ENCODE measurements at regions not wholly inside any gene's neighbourhood (a gene's known extent, or its start where the extent isn't known, plus 50 kb on each side); places are given as distances from the start of the nearest gene placed in this dataset.

- H4K20me1 ChIP-seq (ENCODE audit: insufficient read depth, low read length): no peaks in the 10 kb centered on the region
- Mint-ChIP-seq H3K27ac (ENCODE audit: unreplicated experiment) (no peak overlapping the region), H3K9me3 (ENCODE audit: unreplicated experiment) (no peaks in the 10 kb centered on the region), H3K4me3 (ENCODE audit: unreplicated experiment) (no peak overlapping the region), H3K36me3 (ENCODE audit: low read depth, unreplicated experiment) (no peaks in the 10 kb centered on the region), H3K27me3 (ENCODE audit: low read depth, unreplicated experiment) (no peaks in the 10 kb centered on the region), H3K4me1 (ENCODE audit: low read depth, unreplicated experiment) (peaks cover 4% of the 10 kb centered on the region)
- H3K4me2 ChIP-seq (ENCODE audit: low read length): no peak overlapping the region
- no peak for DNase-seq (ENCODE audit: low read depth)
- H3K9me3 ChIP-seq (ENCODE audit: insufficient read depth, low read depth, low read length): no peaks in the 10 kb centered on the region
- no peak for TF ChIP-seq CTCF (IDR thresholded peaks at IDR 0.05; ENCODE audit: insufficient read depth, low read depth, low read length)
- TF ChIP-seq EZH2 (IDR thresholded peaks at IDR 0.05; ENCODE audit: insufficient read depth, low read length): no peak
- H3K27me3 ChIP-seq (ENCODE audit: insufficient read depth, low read length): peaks cover 2% of the 10 kb centered on the region
- no peak overlapping the region for H2AFZ ChIP-seq (ENCODE audit: low read depth, low read length)
- no peak overlapping the region for H3K9ac ChIP-seq (ENCODE audit: low read length)
- no peak for FAIRE-seq
- H3K4me3 ChIP-seq (ENCODE audit: insufficient read depth, low read depth, low read length): no peak overlapping the region
- no peak overlapping the region for H3K27ac ChIP-seq (ENCODE audit: low read depth, low read length)
- H3K4me1 ChIP-seq (ENCODE audit: insufficient read depth, low read length): no peaks in the 10 kb centered on the region
- no peaks in the 10 kb centered on the region for H3K79me2 ChIP-seq (ENCODE audit: insufficient read depth, low read length)
- H3K36me3 ChIP-seq (ENCODE audit: insufficient read depth, low read length): no peaks in the 10 kb centered on the region
Observed at GRCh38 chr3:182601597-182601996, 191.7 kb upstream of the ATP11B start.

GRCh38 chr3:182603501-182603900 is 189.8 kb upstream of the ATP11B start:
- Histone ChIP-seq H3K36me3 (ENCODE audit: insufficient read depth, low read length) (no peaks in the 10 kb centered on the region), H3K27me3 (ENCODE audit: insufficient read depth, low read length) (peaks cover 2% of the 10 kb centered on the region), H3K4me2 (ENCODE audit: low read length) (no peak overlapping the region), H3K9me3 (ENCODE audit: insufficient read depth, low read depth, low read length) (no peaks in the 10 kb centered on the region), H3K27ac (ENCODE audit: low read depth, low read length) (no peak overlapping the region), H3K9ac (ENCODE audit: low read length) (no peak overlapping the region), H3K4me1 (ENCODE audit: insufficient read depth, low read length) (no peaks in the 10 kb centered on the region), H3K4me3 (ENCODE audit: insufficient read depth, low read depth, low read length) (no peak overlapping the region), H4K20me1 (ENCODE audit: insufficient read depth, low read length) (no peaks in the 10 kb centered on the region), H3K79me2 (ENCODE audit: insufficient read depth, low read length) (no peaks in the 10 kb centered on the region), H2AFZ (ENCODE audit: low read depth, low read length) (no peak overlapping the region)
- DNase-seq (ENCODE audit: low read depth) (no peak), FAIRE-seq (no peak)
- H3K27me3 Mint-ChIP-seq (ENCODE audit: low read depth, unreplicated experiment): no peaks in the 10 kb centered on the region
- no peaks in the 10 kb centered on the region for H3K4me1 Mint-ChIP-seq (ENCODE audit: low read depth, unreplicated experiment)
- no peak for TF ChIP-seq CTCF (IDR thresholded peaks at IDR 0.05; ENCODE audit: insufficient read depth, low read depth, low read length)
- TF ChIP-seq EZH2 (IDR thresholded peaks at IDR 0.05; ENCODE audit: insufficient read depth, low read length): no peak
- H3K9me3 Mint-ChIP-seq (ENCODE audit: unreplicated experiment): no peaks in the 10 kb centered on the region
- H3K27ac Mint-ChIP-seq (ENCODE audit: unreplicated experiment): no peak overlapping the region
- H3K36me3 Mint-ChIP-seq (ENCODE audit: low read depth, unreplicated experiment): no peaks in the 10 kb centered on the region
- H3K4me3 Mint-ChIP-seq (ENCODE audit: unreplicated experiment): no peak overlapping the region

- Mint-ChIP-seq H3K4me3 (ENCODE audit: unreplicated experiment) (no peak overlapping the region), H3K9me3 (ENCODE audit: unreplicated experiment) (no peaks in the 10 kb centered on the region), H3K4me1 (ENCODE audit: low read depth, unreplicated experiment) (peaks cover 4% of the 10 kb centered on the region), H3K27ac (ENCODE audit: unreplicated experiment) (no peak overlapping the region), H3K27me3 (ENCODE audit: low read depth, unreplicated experiment) (no peaks in the 10 kb centered on the region), H3K36me3 (ENCODE audit: low read depth, unreplicated experiment) (no peaks in the 10 kb centered on the region)
- DNase-seq (ENCODE audit: low read depth): no peak
- no peaks in the 10 kb centered on the region for H3K36me3 ChIP-seq (ENCODE audit: insufficient read depth, low read length)
- H3K27me3 ChIP-seq (ENCODE audit: insufficient read depth, low read length): peaks cover 2% of the 10 kb centered on the region
- H3K79me2 ChIP-seq (ENCODE audit: insufficient read depth, low read length): no peaks in the 10 kb centered on the region
- no peaks in the 10 kb centered on the region for H3K4me1 ChIP-seq (ENCODE audit: insufficient read depth, low read length)
- H3K9ac ChIP-seq (ENCODE audit: low read length): no peak overlapping the region
- no peaks in the 10 kb centered on the region for H4K20me1 ChIP-seq (ENCODE audit: insufficient read depth, low read length)
- H2AFZ ChIP-seq (ENCODE audit: low read depth, low read length): no peak overlapping the region
- H3K27ac ChIP-seq (ENCODE audit: low read depth, low read length): no peak overlapping the region
- no peak overlapping the region for H3K4me3 ChIP-seq (ENCODE audit: insufficient read depth, low read depth, low read length)
- no peak overlapping the region for H3K4me2 ChIP-seq (ENCODE audit: low read length)
- H3K9me3 ChIP-seq (ENCODE audit: insufficient read depth, low read depth, low read length): no peaks in the 10 kb centered on the region
- no peak for FAIRE-seq
- TF ChIP-seq CTCF (IDR thresholded peaks at IDR 0.05; ENCODE audit: insufficient read depth, low read depth, low read length) (no peak), EZH2 (IDR thresholded peaks at IDR 0.05; ENCODE audit: insufficient read depth, low read length) (no peak)
Observed at GRCh38 chr3:182605882-182606611, 187.3 kb upstream of the ATP11B start.

Measured in astrocyte (in vitro differentiated cells and primary cell).